ENCODE measurements at regions not wholly inside any gene's neighbourhood (a gene's known extent, or its start where the extent isn't known, plus 50 kb on each side); places are given as distances from the start of the nearest gene placed in this dataset.
A peak's percentile ranks its signal among the peaks of the same experiment; 100 is the strongest.
"Not testable (repeated sequence)": the region's sequence is repeated elsewhere in the genome, so short reads cannot be mapped to it uniquely, and the experiment has no call there.

- no peak for DNase-seq (ENCODE audit: low spot score)
Measured at GRCh38 chr7:89621925-89622641, 532.2 kb upstream of the STEAP1 start.

- DNase-seq (ENCODE audit: low spot score): peak; percentile 10
Measured at GRCh38 chr7:89623018-89623672, 531.1 kb upstream of the STEAP1 start.

- not testable (repeated sequence) for DNase-seq (ENCODE audit: low spot score)
Measured at GRCh38 chr7:89624155-89624554, 530.1 kb upstream of the STEAP1 start.

- DNase-seq (ENCODE audit: low spot score): no peak
Measured at GRCh38 chr7:89648509-89648908, 505.8 kb upstream of the STEAP1 start.

GRCh38 chr7:89655946-89656345, 498.3 kb upstream of the STEAP1 start:
- no peak for DNase-seq (ENCODE audit: low spot score)

GRCh38 chr7:89661876-89662275, 492.4 kb upstream of the STEAP1 start:
- no peak for DNase-seq (ENCODE audit: low spot score)

GRCh38 chr7:89666136-89666835, 488.0 kb upstream of the STEAP1 start:
- DNase-seq (ENCODE audit: low spot score): no peak

- no peak for DNase-seq (ENCODE audit: low spot score)
Measured at GRCh38 chr7:89680161-89680560, 474.1 kb upstream of the STEAP1 start.

- DNase-seq (ENCODE audit: low spot score): no peak
Measured at GRCh38 chr7:89681448-89681847, 472.8 kb upstream of the STEAP1 start.

GRCh38 chr7:89685287-89685686, 469.0 kb upstream of the STEAP1 start:
- no peak for DNase-seq (ENCODE audit: low spot score)

- no peak for DNase-seq (ENCODE audit: low spot score)
Measured at GRCh38 chr7:89687211-89687610, 467.1 kb upstream of the STEAP1 start.

GRCh38 chr7:89695241-89695640, 459.0 kb upstream of the STEAP1 start:
- DNase-seq (ENCODE audit: low spot score): no peak

GRCh38 chr7:89714131-89714530, 440.1 kb upstream of the STEAP1 start:
- DNase-seq (ENCODE audit: low spot score): no peak

GRCh38 chr7:89718941-89719340, 435.3 kb upstream of the STEAP1 start:
- DNase-seq (ENCODE audit: low spot score): not testable (repeated sequence)

GRCh38 chr7:89728481-89728880, 425.8 kb upstream of the STEAP1 start:
- DNase-seq (ENCODE audit: low spot score): no peak

GRCh38 chr7:89731751-89732445, 422.4 kb upstream of the STEAP1 start:
- no peak for DNase-seq (ENCODE audit: low spot score)

- DNase-seq (ENCODE audit: low spot score): no peak
Measured at GRCh38 chr7:89738549-89738948, 415.7 kb upstream of the STEAP1 start.

GRCh38 chr7:89757910-89758309, 396.4 kb upstream of the STEAP1 start:
- no peak for DNase-seq (ENCODE audit: low spot score)

GRCh38 chr7:89760690-89761089, 393.6 kb upstream of the STEAP1 start:
- no peak for DNase-seq (ENCODE audit: low spot score)

- DNase-seq (ENCODE audit: low spot score): no peak
Measured at GRCh38 chr7:89761173-89761572, 393.1 kb upstream of the STEAP1 start.

- no peak for DNase-seq (ENCODE audit: low spot score)
Measured at GRCh38 chr7:89770161-89770560, 384.1 kb upstream of the STEAP1 start.

GRCh38 chr7:89771003-89771636, 383.1 kb upstream of the STEAP1 start:
- no peak for DNase-seq (ENCODE audit: low spot score)
